ENCODE measurements at regions not wholly inside any gene's neighbourhood (a gene's known extent, or its start where the extent isn't known, plus 50 kb on each side); places are given as distances from the start of the nearest gene placed in this dataset.

GRCh38 chr14:105897725-105898113 lies 371.3 kb downstream of the TMEM121 start:
- H3K18ac ChIP-seq (ENCODE audit: extremely low read depth, low read length), result no peak overlapping the region
- H3K27ac ChIP-seq (ENCODE audit: low read depth, low read length), result no peak overlapping the region
- no peak overlapping the region for H3K4me2 ChIP-seq (ENCODE audit: insufficient read depth in 1 of 2, low read depth in 2 of 2, low read length in 2 of 2)
- H3K27me3 ChIP-seq (replicated peaks in 1 of 4; ENCODE audit: control insufficient read depth in 3 of 4, extremely low read depth in 1 of 4, insufficient read depth in 3 of 4, low read length in 3 of 4), result no peaks in the 10 kb centered on the region
- H3K4me3 ChIP-seq (ENCODE audit: extremely low read depth in 1 of 4, insufficient read depth in 2 of 4, low read depth in 3 of 4, low read length in 4 of 4), result no peak overlapping the region
- no peak overlapping the region for H2BK120ac ChIP-seq (replicated peaks; ENCODE audit: low read depth, low read length)
- peaks cover 55 to 97% of the 10 kb centered on the region in 2 experiments for H3K9me3 ChIP-seq (ENCODE audit: insufficient read depth in 2 of 2, low read depth in 1 of 2, low read length in 1 of 2)
- no peaks in the 10 kb centered on the region for H3K79me2 ChIP-seq (ENCODE audit: control insufficient read depth in 1 of 2, insufficient read depth in 2 of 2, low read length in 2 of 2)
- H3K4me1 ChIP-seq (replicated peaks in 1 of 4; ENCODE audit: control insufficient read depth in 3 of 4, insufficient read depth in 4 of 4, low read length in 3 of 4), result no peaks in the 10 kb centered on the region
- H2BK15ac ChIP-seq (ENCODE audit: low read length), result no peak overlapping the region
- no peak overlapping the region for H3K4ac ChIP-seq (replicated peaks; ENCODE audit: insufficient read length, low read depth, low read length)
- H4K8ac ChIP-seq (ENCODE audit: extremely low read depth, insufficient read depth, low read length), result no peak overlapping the region
- H3K14ac ChIP-seq (ENCODE audit: insufficient read length), result no peak overlapping the region
- no peaks in the 10 kb centered on the region for H3K23me2 ChIP-seq (ENCODE audit: low read depth, low read length)
- H3K79me1 ChIP-seq (ENCODE audit: low read depth, low read length), result no peaks in the 10 kb centered on the region
- ChIA-PET POLR2A (ENCODE audit: partially characterized antibody) (no interaction called here), CTCF (ENCODE audit: partially characterized antibody) (no interaction called here)
- WGBS, 2 experiments (ENCODE audit: extremely low coverage in 1 of 2, insufficient coverage in 1 of 2, insufficient read length in 1 of 2, insufficient replicate concordance in 2 of 2, low coverage in 1 of 2, low lambda C conversion rate in 2 of 2, missing lambda C conversion rate in 1 of 2), result 61% methylated on average over 6 of the region's 7 CpGs; no CpG with 5 or more reads in 1 of the 2 experiments
- H3K23ac ChIP-seq (ENCODE audit: insufficient read length), result no peak overlapping the region
- no peak overlapping the region for H4K5ac ChIP-seq (ENCODE audit: insufficient read length, low read depth, low read length)
- no peak overlapping the region for H4K91ac ChIP-seq (replicated peaks; ENCODE audit: insufficient read length, low read length)
- H3K36me3 ChIP-seq (ENCODE audit: control insufficient read depth in 2 of 4, insufficient read depth in 4 of 4, low read length in 3 of 4), result no peaks in the 10 kb centered on the region
- no peak overlapping the region for H2BK20ac ChIP-seq (ENCODE audit: low read length)
- no peak overlapping the region for H3K9ac ChIP-seq (replicated peaks in 1 of 4; ENCODE audit: extremely low read depth in 1 of 4, low read depth in 3 of 4, low read length in 3 of 4)
- H2AK5ac ChIP-seq (ENCODE audit: low read depth, low read length), result no peak overlapping the region
- FAIRE-seq (no peak), DNase-seq (ENCODE audit: low read depth in 1 of 2, low spot score in 2 of 2) (no peak)
- H4K20me1 ChIP-seq (replicated peaks in 1 of 2; ENCODE audit: control insufficient read depth in 1 of 2, insufficient read depth in 2 of 2, low read length in 2 of 2), result no peaks in the 10 kb centered on the region
- no peak overlapping the region for H3K56ac ChIP-seq (replicated peaks; ENCODE audit: insufficient read length, low read depth, low read length)
- H2BK5ac ChIP-seq (ENCODE audit: low read depth, low read length), result no peak overlapping the region
- H2BK12ac ChIP-seq (ENCODE audit: low read depth, low read length), result no peak overlapping the region
- no peak overlapping the region for H2AFZ ChIP-seq (ENCODE audit: low read length)
- TF ChIP-seq SIX5 (IDR thresholded peaks at IDR 0.05; ENCODE audit: low read depth, low read length), result no peak
- TF ChIP-seq SP2 (IDR thresholded peaks at IDR 0.05; ENCODE audit: low read length), result no peak
- TF ChIP-seq E2F6 (IDR thresholded peaks at IDR 0.05), result no peak
- TF ChIP-seq ZNF274 (IDR thresholded peaks at IDR 0.05; ENCODE audit: borderline replicate concordance, extremely low read depth, low read length), result no peak
- no peak for TF ChIP-seq BACH1 (IDR thresholded peaks at IDR 0.05; ENCODE audit: low read length)
- TF ChIP-seq JUN (IDR thresholded peaks at IDR 0.05; ENCODE audit: low read depth, low read length), result no peak
- no peak for TF ChIP-seq SRF (IDR thresholded peaks at IDR 0.05; ENCODE audit: low read depth, low read length)
- TF ChIP-seq POU5F1 (IDR thresholded peaks at IDR 0.05; ENCODE audit: low read depth, low read length), result no peak
- TF ChIP-seq PHF8 (conservative IDR thresholded peaks at IDR 0.05; ENCODE audit: low read depth, low read length), result no peak
- no peak for TF ChIP-seq KDM5A (IDR thresholded peaks at IDR 0.05; ENCODE audit: low read length)
- no peak for TF ChIP-seq SAP30 (IDR thresholded peaks at IDR 0.05; ENCODE audit: insufficient read depth, insufficient replicate concordance, low read length)
- no peak for TF ChIP-seq EP300 (IDR thresholded peaks at IDR 0.05; ENCODE audit: borderline replicate concordance in 1 of 2, low read depth in 2 of 2, low read length in 2 of 2)
- no peak for TF ChIP-seq YY1 (IDR thresholded peaks at IDR 0.05; ENCODE audit: low read depth, low read length)
- TF ChIP-seq RAD21 (IDR thresholded peaks at IDR 0.05 in 1 of 2, conservative IDR thresholded peaks at IDR 0.05 in 1 of 2; ENCODE audit: low read depth in 2 of 2, low read length in 2 of 2), result no peak

All from H1 (cell line).